GM12892 (cell line): ENCODE measurements at regions not wholly inside any gene's neighbourhood (a gene's known extent, or its start where the extent isn't known, plus 50 kb on each side); places are given as distances from the start of the nearest gene placed in this dataset.

Experiments used
- POLR2A ChIP-seq: IDR thresholded peaks from 2 replicates; pipeline ENCODE4 v1.6.1; 2011; ENCODE audit warnings: low read depth, low read length, control low read depth
- POLR2AphosphoS5 ChIP-seq: IDR thresholded peaks from 2 replicates; pipeline ENCODE4 v1.6.1; 2011; ENCODE audit warnings: low read depth, low read length, control low read depth
- TAF1 ChIP-seq: IDR thresholded peaks from 2 replicates; pipeline ENCODE4 v1.6.1; 2011; ENCODE audit warnings: low read depth, mild to moderate bottlenecking, control low read depth, low read length, borderline replicate concordance

- TF ChIP-seq POLR2AphosphoS5 = no peak
- TF ChIP-seq POLR2A = no peak
- no peak for TF ChIP-seq TAF1
These were observed 61.0 kb upstream of the CLEC14A start for GRCh38 chr14:38316922-38317321.
